ENCODE measurements at regions not wholly inside any gene's neighbourhood (a gene's known extent, or its start where the extent isn't known, plus 50 kb on each side); places are given as distances from the start of the nearest gene placed in this dataset.
"Not testable (repeated sequence)": the region's sequence is repeated elsewhere in the genome, so short reads cannot be mapped to it uniquely, and the experiment has no call there.

- Histone ChIP-seq H3K4me3 (no peak overlapping the region), H3K36me3 (ENCODE audit: insufficient read depth, low read length) (no peaks in the 10 kb centered on the region), H3K27ac (no peak overlapping the region), H3K9ac (ENCODE audit: insufficient read length) (no peak overlapping the region), H3K9me3 (ENCODE audit: low read depth, low read length) (no peaks in the 10 kb centered on the region)
- TF ChIP-seq POLR2AphosphoS5 (IDR thresholded peaks at IDR 0.05; ENCODE audit: borderline replicate concordance, low read depth, low read length) (no peak), EZH2 (IDR thresholded peaks at IDR 0.05) (no peak), FOXP2 (optimal IDR thresholded peaks at IDR 0.05; ENCODE audit: control extremely low read depth, extremely low read length, insufficient read depth) (no peak)
- no peak for DNase-seq (ENCODE audit: low read depth, low spot score)
Observed at GRCh38 chr2:185279999-185280398, 458.6 kb upstream of the FSIP2 start.

DNA sequence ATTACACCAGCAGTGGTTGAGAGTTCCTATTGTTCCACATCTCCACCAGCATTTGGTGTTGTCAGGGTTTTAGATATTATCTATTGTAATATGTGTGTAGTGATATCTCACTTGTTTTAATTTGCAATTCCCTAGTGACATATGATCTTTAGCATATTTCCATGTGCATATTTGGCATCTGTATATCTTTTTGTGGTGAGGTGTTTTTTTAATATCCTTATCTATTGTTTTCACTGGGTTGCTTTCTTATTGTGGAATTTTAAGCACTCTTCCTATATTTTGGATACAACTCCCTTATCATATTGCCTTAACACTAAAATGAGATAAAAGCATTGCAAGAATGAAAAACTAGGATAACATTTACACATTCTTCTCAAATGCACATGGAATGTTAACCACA is 453.9 kb upstream of the FSIP2 start:
- Histone ChIP-seq H3K27ac (no peak overlapping the region), H3K9ac (ENCODE audit: insufficient read length) (no peak overlapping the region), H3K9me3 (ENCODE audit: low read depth, low read length) (no peaks in the 10 kb centered on the region), H3K4me3 (no peak overlapping the region), H3K36me3 (ENCODE audit: insufficient read depth, low read length) (no peaks in the 10 kb centered on the region)
- TF ChIP-seq EZH2 (IDR thresholded peaks at IDR 0.05) (no peak), FOXP2 (optimal IDR thresholded peaks at IDR 0.05; ENCODE audit: control extremely low read depth, extremely low read length, insufficient read depth) (no peak), POLR2AphosphoS5 (IDR thresholded peaks at IDR 0.05; ENCODE audit: borderline replicate concordance, low read depth, low read length) (no peak)
- no peak for DNase-seq (ENCODE audit: low read depth, low spot score)

GRCh38 chr2:185290012-185290411 is 448.6 kb upstream of the FSIP2 start:
- DNase-seq (ENCODE audit: low read depth, low spot score); H3K4me3 ChIP-seq; H3K27ac ChIP-seq: not testable (repeated sequence)

DNA sequence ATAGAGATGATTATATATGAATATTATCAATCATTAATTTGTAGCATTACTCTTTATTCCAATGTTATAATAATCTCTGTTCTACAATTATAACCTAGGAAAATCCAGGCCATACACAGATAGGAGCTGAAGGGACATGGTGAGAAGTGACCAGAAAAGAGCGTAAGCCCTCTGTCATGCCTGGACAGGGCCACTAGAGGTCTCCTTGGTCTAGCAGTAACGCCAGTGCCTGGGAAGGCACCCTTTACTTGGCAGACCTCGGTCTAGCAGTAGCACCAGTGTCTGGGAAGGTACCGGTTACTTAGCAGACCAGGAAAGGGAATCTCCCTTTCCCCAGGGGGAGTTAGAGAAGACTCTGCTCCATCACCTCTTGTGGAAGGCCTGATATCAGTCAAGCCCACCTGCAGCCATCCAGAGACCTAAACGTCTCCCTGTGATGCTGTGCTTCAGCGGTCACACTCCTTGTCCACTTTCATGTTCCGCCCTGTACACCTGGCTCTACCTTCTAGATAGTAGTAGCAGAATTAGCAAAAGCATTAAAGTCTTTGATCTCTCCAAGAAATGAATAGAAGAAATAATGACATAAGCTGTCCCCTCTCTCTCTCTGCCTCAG is 447.5 kb upstream of the FSIP2 start:
- Histone ChIP-seq H3K36me3 (ENCODE audit: insufficient read depth, low read length) (no peaks in the 10 kb centered on the region), H3K9ac (ENCODE audit: insufficient read length) (no peak overlapping the region), H3K27ac (no peak overlapping the region), H3K4me3 (no peak overlapping the region), H3K9me3 (ENCODE audit: low read depth, low read length) (no peaks in the 10 kb centered on the region)
- DNase-seq (ENCODE audit: low read depth, low spot score) = peak; percentile 5
- no peak for TF ChIP-seq FOXP2 (optimal IDR thresholded peaks at IDR 0.05; ENCODE audit: control extremely low read depth, extremely low read length, insufficient read depth)
- TF ChIP-seq EZH2 (IDR thresholded peaks at IDR 0.05) = no peak
- TF ChIP-seq POLR2AphosphoS5 (IDR thresholded peaks at IDR 0.05; ENCODE audit: borderline replicate concordance, low read depth, low read length) = no peak

More at GRCh38 chr2:185290012-185290411, 448.6 kb upstream of the FSIP2 start:
- not testable (repeated sequence) for H3K9me3 ChIP-seq (ENCODE audit: low read depth, low read length); H3K36me3 ChIP-seq (ENCODE audit: insufficient read depth, low read length); H3K9ac ChIP-seq (ENCODE audit: insufficient read length)

- no peak overlapping the region for H3K27ac ChIP-seq
- H3K36me3 ChIP-seq (ENCODE audit: insufficient read depth, low read length) = no peaks in the 10 kb centered on the region
- no peak for DNase-seq (ENCODE audit: low read depth, low spot score)
- H3K9ac ChIP-seq (ENCODE audit: insufficient read length) = no peak overlapping the region
- TF ChIP-seq EZH2 (IDR thresholded peaks at IDR 0.05) (no peak), POLR2AphosphoS5 (IDR thresholded peaks at IDR 0.05; ENCODE audit: borderline replicate concordance, low read depth, low read length) (no peak), FOXP2 (optimal IDR thresholded peaks at IDR 0.05; ENCODE audit: control extremely low read depth, extremely low read length, insufficient read depth) (no peak)
- H3K9me3 ChIP-seq (ENCODE audit: low read depth, low read length) = no peaks in the 10 kb centered on the region
- H3K4me3 ChIP-seq = no peak overlapping the region
Observed at GRCh38 chr2:185299867-185300266, 438.7 kb upstream of the FSIP2 start.

GRCh38 chr2:185306119-185306518 is 432.5 kb upstream of the FSIP2 start:
- no peak for DNase-seq (ENCODE audit: low read depth, low spot score)
- no peak for TF ChIP-seq EZH2 (IDR thresholded peaks at IDR 0.05)
- H3K27ac ChIP-seq = no peak overlapping the region

DNA sequence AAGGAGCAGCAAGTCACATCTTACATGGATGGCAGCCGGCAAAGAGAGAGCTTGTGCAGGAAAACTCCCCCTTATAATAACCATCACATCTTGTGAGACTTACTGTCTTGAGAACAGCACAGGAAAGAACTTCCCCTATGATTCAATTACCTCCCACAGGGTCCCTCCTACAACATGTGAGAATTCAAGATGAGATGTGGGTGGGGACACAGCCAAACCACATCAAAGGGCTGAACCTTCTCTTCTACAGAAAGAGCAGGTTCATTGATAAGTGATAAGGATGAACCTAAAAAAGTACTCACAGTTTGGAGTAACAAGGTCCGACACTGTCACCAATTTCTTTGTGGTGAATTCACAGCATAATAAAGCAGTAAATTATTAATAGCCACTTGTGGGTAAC is 422.2 kb upstream of the FSIP2 start:
- H3K9me3 ChIP-seq (ENCODE audit: low read depth, low read length) = no peaks in the 10 kb centered on the region
- no peak for DNase-seq (ENCODE audit: low read depth, low spot score)
- TF ChIP-seq EZH2 (IDR thresholded peaks at IDR 0.05) (no peak), POLR2AphosphoS5 (IDR thresholded peaks at IDR 0.05; ENCODE audit: borderline replicate concordance, low read depth, low read length) (no peak), FOXP2 (optimal IDR thresholded peaks at IDR 0.05; ENCODE audit: control extremely low read depth, extremely low read length, insufficient read depth) (no peak)
- no peak overlapping the region for H3K9ac ChIP-seq (ENCODE audit: insufficient read length)
- no peaks in the 10 kb centered on the region for H3K36me3 ChIP-seq (ENCODE audit: insufficient read depth, low read length)
- no peak overlapping the region for H3K27ac ChIP-seq
- H3K4me3 ChIP-seq = no peak overlapping the region

More at GRCh38 chr2:185306119-185306518, 432.5 kb upstream of the FSIP2 start:
- Histone ChIP-seq H3K4me3 (no peak overlapping the region), H3K36me3 (ENCODE audit: insufficient read depth, low read length) (no peaks in the 10 kb centered on the region), H3K9ac (ENCODE audit: insufficient read length) (no peak overlapping the region), H3K9me3 (ENCODE audit: low read depth, low read length) (no peaks in the 10 kb centered on the region)

DNA sequence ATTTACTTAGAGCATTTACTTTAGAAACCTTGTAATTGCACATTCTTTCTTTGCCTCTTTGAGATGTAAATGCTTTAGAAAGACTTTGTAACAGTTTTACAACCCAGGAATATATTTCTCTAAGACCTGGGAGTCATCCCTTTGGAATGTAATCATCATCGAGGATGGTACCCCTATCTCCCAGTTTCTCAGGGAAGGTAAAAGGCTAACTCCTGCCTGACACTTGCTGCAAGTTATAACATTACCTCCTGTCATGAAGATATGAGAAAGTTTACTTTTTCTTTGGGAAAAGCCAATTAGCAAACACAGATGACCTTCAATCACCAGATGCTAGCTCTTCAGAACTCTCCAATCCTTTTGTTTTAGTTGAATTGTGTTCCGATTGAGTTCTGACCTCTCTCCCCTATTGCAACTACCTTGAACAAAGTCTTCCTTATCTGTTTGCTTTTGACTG is 420.3 kb upstream of the FSIP2 start:
- Histone ChIP-seq H3K9ac (ENCODE audit: insufficient read length) (no peak overlapping the region), H3K27ac (no peak overlapping the region), H3K36me3 (ENCODE audit: insufficient read depth, low read length) (no peaks in the 10 kb centered on the region), H3K4me3 (no peak overlapping the region), H3K9me3 (ENCODE audit: low read depth, low read length) (no peaks in the 10 kb centered on the region)
- no peak for TF ChIP-seq EZH2 (IDR thresholded peaks at IDR 0.05)
- no peak for TF ChIP-seq FOXP2 (optimal IDR thresholded peaks at IDR 0.05; ENCODE audit: control extremely low read depth, extremely low read length, insufficient read depth)
- TF ChIP-seq POLR2AphosphoS5 (IDR thresholded peaks at IDR 0.05; ENCODE audit: borderline replicate concordance, low read depth, low read length) = no peak
- DNase-seq (ENCODE audit: low read depth, low spot score) = no peak

DNA sequence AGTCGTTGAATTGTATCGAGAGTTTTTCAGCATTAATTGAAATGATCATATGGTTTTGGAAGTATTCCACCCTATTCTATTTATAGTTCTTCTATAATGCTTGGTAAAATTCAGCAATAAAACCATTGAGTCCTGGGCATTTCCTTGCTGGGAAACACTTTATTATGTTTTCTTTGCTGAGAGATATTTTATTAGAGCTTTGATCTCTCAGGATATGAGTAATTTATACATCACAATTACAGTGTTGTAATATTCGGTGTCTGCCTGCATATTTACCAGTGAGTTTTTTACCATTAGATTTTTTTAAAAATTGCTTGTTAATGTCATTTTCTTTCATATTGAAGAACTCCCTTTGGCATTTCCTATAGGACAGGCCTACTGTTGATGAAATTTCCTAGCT is 402.7 kb upstream of the FSIP2 start:
- Histone ChIP-seq H3K36me3 (ENCODE audit: insufficient read depth, low read length) (no peaks in the 10 kb centered on the region), H3K4me3 (no peak overlapping the region), H3K27ac (peak overlapping the region; percentile 27; the same call in 1 of the 2 replicates), H3K9me3 (ENCODE audit: low read depth, low read length) (no peaks in the 10 kb centered on the region), H3K9ac (ENCODE audit: insufficient read length) (no peak overlapping the region)
- DNase-seq (ENCODE audit: low read depth, low spot score) = peak; percentile 45
- TF ChIP-seq FOXP2 (optimal IDR thresholded peaks at IDR 0.05; ENCODE audit: control extremely low read depth, extremely low read length, insufficient read depth) (no peak), EZH2 (IDR thresholded peaks at IDR 0.05) (no peak), POLR2AphosphoS5 (IDR thresholded peaks at IDR 0.05; ENCODE audit: borderline replicate concordance, low read depth, low read length) (no peak)

All from SK-N-MC (cell line).